Neural progenitor cell (in vitro differentiated cells): ENCODE measurements at regions not wholly inside any gene's neighbourhood (a gene's known extent, or its start where the extent isn't known, plus 50 kb on each side); places are given as distances from the start of the nearest gene placed in this dataset.

Experiments
- EZH2phosphoT487 ChIP-seq: fragments of 200-600 bp; sonication (generic); IDR thresholded peaks from 2 replicates; pipeline ENCODE4 v1.6.1; 2017; ENCODE audit warnings: antibody characterized with exemption
- TF ChIP-seq, protein P1 (sequence below): fragments of 200-600 bp; sonication (generic); IDR thresholded peaks from 2 replicates; pipeline ENCODE4 v1.5.1; 2017; ENCODE audit warnings: antibody characterized with exemption, mild to moderate bottlenecking

DNA sequence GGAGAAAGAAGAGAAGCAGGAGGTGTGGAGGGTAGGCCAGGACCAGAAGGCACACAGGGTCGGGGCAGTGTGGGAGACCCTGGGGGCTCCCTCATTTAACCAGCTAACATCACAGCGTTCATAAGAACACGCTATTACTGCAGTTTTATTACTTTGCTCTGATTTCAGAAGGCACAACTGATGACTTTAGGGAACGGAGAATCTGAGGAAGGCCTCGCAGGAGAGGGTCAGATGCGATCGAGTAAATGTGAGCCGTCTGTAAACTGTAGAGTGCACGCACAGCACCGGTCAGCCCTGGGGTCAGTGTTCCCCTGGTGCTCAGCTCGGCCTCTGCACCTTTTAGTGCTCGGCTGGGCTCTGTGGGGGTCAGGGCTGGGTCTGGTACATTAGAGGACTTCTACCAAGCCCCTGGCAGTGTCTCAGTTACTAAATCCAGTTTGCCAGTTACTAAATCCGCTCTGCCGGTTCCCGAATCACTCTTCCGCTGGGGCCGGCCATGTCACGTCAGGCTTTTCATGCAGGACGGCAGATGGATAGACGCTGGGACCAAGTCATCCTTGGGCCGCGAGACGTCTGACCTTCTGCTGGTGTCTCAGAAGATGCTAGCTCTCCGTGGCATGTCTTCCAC lies 325.9 kb downstream of the SEC14L1 start:
- TF ChIP-seq, protein P1, sequence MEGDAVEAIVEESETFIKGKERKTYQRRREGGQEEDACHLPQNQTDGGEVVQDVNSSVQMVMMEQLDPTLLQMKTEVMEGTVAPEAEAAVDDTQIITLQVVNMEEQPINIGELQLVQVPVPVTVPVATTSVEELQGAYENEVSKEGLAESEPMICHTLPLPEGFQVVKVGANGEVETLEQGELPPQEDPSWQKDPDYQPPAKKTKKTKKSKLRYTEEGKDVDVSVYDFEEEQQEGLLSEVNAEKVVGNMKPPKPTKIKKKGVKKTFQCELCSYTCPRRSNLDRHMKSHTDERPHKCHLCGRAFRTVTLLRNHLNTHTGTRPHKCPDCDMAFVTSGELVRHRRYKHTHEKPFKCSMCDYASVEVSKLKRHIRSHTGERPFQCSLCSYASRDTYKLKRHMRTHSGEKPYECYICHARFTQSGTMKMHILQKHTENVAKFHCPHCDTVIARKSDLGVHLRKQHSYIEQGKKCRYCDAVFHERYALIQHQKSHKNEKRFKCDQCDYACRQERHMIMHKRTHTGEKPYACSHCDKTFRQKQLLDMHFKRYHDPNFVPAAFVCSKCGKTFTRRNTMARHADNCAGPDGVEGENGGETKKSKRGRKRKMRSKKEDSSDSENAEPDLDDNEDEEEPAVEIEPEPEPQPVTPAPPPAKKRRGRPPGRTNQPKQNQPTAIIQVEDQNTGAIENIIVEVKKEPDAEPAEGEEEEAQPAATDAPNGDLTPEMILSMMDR, result no peak
- no peak for TF ChIP-seq EZH2phosphoT487
